Amniotic stem cell (primary cell): ENCODE measurements at regions not wholly inside any gene's neighbourhood (a gene's known extent, or its start where the extent isn't known, plus 50 kb on each side); places are given as distances from the start of the nearest gene placed in this dataset.
"Not testable (repeated sequence)": the region's sequence is repeated elsewhere in the genome, so short reads cannot be mapped to it uniquely, and the experiment has no call there.

ENCODE experiments used
- DNase-seq: peaks from one replicate; lab custom pipeline; 2025; lab: John Stamatoyannopoulos, UW

DNA sequence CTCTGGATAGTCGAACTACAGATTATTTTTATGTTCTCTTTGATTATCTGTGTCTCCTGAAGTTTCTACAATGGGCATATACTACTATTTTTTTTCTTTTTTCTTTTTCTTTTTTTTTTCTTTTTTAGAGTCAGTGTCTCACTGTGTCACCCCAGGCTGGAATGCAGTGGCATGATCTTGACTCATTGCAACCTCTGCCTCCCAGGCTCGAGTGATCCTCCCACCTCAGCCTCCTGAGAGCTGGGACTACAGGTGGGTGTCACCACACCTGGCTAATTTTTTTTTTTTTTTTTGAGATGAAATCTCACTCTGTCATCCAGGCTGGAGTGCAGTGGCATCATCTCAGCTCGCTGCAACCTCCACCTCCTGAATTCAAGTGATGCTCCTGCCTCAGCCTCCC, 250.7 kb upstream of the KAZN start:
- no peak for DNase-seq

DNA sequence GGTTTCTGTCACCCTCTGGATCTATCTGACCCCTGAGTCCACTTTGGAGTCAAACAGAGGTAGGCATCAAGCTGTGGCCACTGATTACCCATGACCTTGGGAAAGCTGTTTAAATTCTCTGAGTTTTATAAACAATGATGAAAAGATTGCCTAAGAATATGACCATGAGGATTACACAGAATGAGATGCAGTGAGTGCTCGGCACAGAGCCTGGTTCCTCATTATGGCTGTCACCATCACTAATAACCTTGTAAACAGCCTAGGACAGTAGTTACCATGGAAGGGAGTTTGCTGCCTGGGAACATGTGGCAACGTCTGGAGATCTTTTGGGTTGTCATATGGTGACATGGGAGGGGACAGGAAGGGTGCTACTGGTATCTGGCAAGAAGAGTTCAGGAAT, 248.3 kb upstream of the KAZN start:
- DNase-seq, result no peak

GRCh38 chr1:14352897-14353296, 245.6 kb upstream of the KAZN start:
- no peak for DNase-seq

DNA sequence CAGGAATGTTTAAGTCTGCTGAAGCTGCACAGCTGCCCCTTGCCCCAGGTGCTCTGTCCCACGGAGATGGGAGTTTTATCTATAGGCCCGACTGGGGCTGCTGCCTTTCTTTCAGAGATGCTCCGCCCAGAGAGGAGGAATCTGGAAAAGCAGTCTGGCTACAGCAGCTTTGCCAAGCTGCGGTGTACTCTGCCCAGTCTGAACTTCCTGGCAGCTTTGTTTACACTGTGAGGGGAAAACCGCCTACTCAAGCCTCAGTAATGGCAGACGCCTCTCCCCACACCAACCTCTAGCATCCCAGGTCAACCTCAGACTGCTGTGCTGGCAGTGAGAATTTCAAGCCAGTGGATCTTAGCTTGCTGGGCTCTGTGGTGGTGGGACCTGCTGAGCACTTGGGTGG, 237.5 kb upstream of the KAZN start:
- DNase-seq, result not testable (repeated sequence)

- no peak for DNase-seq
Observed at GRCh38 chr1:14362331-14362730, 236.2 kb upstream of the KAZN start.

GRCh38 chr1:14363036-14363590, 235.4 kb upstream of the KAZN start:
- DNase-seq, result no peak

DNA sequence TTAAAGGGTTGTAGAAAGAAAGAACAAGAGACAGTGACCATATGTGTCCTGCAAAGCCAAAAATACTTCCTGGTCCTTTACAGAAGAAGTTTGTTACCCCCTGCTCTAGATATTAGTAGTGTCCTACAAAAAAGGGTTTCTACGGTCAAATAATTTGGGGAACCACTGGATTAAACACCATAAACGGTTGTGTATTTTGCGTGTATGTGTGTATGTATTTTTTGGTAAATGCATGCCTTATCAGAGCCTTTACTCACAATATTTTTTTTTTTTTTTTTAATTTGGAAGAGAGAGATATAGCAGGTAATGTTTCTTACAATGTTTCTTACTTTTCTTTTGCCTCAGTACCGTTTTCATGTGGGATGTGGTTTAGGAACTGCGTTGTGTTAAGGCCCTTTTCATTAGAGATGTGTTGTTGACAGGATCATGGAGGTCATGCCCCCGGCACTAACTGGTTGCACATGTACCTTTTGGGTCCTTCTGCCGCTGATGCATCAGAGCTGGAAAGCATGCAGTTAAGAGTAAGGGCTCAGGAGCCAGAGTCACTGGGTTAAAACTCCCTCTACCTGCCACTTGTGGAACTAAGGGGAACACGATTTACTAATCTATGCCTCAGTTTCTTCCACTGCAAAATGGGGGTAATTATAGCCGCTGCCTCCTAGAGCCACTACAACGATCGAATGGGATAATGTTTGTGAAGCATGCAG, 234.6 kb upstream of the KAZN start:
- DNase-seq, result no peak

GRCh38 chr1:14365301-14365988, 233.0 kb upstream of the KAZN start:
- no peak for DNase-seq

DNA sequence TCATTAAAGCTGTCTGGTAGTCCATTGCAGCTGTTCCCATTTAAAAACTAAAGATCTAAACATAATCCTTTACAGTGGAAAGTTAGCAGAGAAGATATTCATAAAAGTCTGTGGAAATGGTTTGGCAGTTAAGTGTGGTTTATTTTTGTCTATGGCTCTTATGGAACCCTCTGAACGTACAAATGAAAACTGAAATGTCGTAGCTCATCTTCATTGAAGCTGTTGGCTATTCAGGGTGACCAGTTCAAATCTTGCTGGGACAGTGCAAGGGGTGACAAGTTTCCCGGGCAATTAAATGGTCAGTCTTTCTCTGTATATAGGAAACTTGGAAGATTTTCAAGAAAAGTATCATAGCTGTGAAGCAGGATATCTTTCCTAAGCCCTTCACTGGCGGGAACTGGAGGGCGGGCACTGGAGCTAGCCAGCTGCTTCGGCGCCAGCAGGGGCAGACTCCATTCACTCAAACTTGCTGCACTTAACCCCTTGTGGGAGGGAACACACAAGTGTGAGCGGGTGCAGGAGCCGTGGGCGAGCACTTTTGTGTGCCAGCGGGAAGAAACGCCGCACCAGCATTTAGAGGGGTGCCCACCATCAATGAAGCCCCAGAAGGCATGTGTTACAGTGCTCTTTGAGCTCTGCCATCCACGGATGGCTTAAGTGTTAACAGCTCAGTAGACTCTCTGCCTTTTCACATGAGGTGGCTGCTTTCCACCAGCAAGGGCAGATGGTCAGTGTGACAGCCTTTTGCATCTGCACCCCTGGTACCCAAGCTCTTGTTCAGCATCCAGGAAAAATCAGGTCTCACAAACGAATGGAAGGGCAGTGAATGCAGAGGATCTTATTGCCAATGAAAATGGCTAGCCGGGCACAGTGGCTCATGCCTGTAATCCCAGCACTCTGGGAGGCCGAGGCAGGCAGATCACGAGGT, 232.1 kb upstream of the KAZN start:
- no peak for DNase-seq

- DNase-seq, result no peak
Observed at GRCh38 chr1:14367451-14367850, 231.0 kb upstream of the KAZN start.

GRCh38 chr1:14369526-14370213, 228.8 kb upstream of the KAZN start:
- DNase-seq, result no peak

DNA sequence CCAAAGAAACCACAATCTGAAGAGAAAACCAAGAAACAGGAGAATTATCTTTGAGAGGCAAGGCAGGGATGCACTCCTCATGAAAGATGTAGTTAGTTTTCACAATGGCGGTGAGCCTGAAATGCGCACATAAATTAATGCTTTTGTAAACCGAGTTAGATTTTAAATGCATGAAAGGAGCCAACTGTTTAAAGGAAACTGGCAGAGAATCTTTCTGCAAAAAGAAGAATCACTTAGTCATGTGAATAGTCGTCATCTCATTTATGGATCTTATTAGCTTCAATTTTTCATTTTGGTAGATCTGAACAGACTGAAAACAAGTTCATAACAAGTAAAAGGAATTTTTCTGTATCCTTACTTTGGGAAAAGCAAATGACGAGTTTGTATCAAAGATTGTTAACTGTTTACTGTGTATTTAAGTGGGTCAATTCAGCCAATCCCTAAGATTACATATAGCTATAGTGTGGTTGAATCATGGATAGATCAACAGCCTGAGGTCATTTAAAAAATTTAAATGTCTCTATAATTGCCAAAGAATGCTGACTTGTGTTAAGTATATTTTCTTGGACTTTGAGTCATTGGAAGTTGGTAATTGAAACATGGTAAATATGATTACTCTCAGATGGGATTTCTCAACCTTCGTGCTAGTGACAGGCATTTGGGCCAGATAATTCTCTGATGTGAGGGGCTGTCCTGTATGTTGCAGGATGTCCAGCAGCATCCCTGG, 226.6 kb upstream of the KAZN start:
- peak; percentile 18 for DNase-seq

GRCh38 chr1:14372526-14372925, 226.0 kb upstream of the KAZN start:
- DNase-seq, result no peak

GRCh38 chr1:14373081-14373758, 225.3 kb upstream of the KAZN start:
- no peak for DNase-seq

DNA sequence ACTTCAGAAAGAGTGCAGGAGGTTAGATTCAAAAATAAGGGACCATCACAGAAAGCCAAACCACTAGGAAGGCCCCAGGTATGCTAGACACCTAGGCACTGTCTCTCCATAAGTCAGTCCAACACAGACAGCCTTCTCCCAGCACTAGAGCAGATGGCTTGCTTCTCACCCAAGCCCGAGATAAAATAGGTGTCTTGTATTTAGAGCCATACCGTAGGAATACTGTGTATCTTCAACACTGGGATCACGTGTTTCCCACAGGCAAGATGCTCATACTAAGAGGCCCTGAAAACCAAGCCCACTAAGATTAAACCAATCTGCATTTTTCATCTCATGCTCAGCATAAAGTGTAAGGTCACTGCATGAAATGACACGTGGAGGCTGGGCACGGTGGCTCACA, 223.3 kb upstream of the KAZN start:
- no peak for DNase-seq

DNA sequence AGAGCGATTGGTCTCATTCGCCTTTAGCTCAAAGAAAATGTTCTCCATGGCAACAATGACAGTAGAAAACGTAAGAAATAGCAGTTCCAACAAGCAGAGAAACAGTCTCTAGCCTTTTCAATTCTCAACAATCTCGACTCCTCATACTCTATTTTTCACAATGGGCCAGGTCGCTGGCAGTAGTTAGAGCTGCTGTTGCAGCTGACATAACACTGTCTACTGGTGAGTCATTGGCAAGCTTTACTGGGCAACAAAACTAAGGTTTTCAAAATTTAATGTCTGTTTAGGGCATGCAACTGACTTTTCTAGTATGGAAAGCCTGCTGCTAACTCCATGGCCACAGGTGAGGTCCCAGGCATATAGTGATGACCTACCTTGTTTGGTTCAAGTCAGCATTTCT, 221.1 kb upstream of the KAZN start:
- DNase-seq, result no peak

DNA sequence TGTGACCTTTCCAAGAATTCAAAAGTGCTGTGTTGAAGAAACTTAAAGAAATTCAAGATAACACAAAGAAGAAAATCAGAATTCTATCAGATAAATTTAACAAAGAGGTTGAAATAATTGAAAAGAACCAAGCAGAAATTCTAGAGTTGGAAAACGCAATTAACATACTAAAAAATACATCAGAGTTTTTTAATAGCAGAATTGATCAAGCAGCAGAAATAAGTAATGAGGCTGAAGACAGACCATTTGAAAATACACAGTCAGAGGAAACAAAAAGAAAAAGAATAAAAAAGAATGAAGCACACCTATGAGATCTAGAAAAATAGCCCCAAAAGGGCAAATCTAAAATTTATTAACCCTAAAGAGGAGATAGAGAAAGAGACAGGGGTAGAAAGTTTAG, 218.1 kb upstream of the KAZN start:
- DNase-seq, result no peak

- no peak for DNase-seq
Observed at GRCh38 chr1:14390816-14391215, 207.7 kb upstream of the KAZN start.

GRCh38 chr1:14392161-14392858, 206.2 kb upstream of the KAZN start:
- no peak for DNase-seq

DNA sequence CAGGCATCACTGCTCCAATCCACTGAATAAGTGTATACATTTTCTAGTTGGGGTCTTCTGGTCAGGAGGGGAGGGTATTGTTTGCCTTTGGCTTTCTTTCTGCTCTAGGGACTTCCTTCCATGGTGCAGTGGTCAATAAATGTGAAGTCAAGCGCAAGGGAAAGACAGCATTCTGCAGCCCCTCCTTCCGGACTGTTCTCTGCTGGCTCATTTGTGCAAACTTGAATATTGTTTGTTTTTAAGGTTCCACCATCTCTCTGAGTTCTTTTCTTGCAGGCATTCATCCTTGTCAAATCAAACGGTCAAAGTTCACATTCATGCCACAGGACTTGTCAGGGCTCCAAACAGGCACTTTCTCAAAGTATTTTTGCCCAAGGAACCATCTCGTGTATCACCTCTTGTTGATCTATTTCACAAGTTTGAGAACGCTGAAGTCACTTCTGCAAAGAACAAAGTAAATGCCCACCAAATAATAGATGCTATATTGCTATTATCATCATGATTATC, 205.6 kb upstream of the KAZN start:
- no peak for DNase-seq
